ENCODE measurements at regions not wholly inside any gene's neighbourhood (a gene's known extent, or its start where the extent isn't known, plus 50 kb on each side); places are given as distances from the start of the nearest gene placed in this dataset.

- no peak for DNase-seq
- H3K36me3 ChIP-seq (replicated peaks; ENCODE audit: insufficient read depth, low read length): no peaks in the 10 kb centered on the region
- no peaks in the 10 kb centered on the region for H4K20me1 ChIP-seq (ENCODE audit: insufficient read depth, low read length)
- no peaks in the 10 kb centered on the region for H3K9me3 ChIP-seq (replicated peaks; ENCODE audit: insufficient read depth, low read length)
- no peaks in the 10 kb centered on the region for H3K4me1 ChIP-seq (ENCODE audit: low read length)
- no peaks in the 10 kb centered on the region for H3K79me2 ChIP-seq (ENCODE audit: low read length)
- no peak overlapping the region for H2AFZ ChIP-seq (ENCODE audit: low read length)
- TF ChIP-seq EZH2phosphoT487 (IDR thresholded peaks at IDR 0.05; ENCODE audit: low read length): no peak
- no peak for TF ChIP-seq EZH2 (optimal IDR thresholded peaks at IDR 0.05; ENCODE audit: low read depth, low read length)
- no peak for TF ChIP-seq CTCF (IDR thresholded peaks at IDR 0.05; ENCODE audit: low read length)
- no peak overlapping the region for H3K27ac ChIP-seq (ENCODE audit: low read length)
- no peaks in the 10 kb centered on the region for H3F3A ChIP-seq (ENCODE audit: insufficient read depth, low read length)
- H3K9me2 ChIP-seq (replicated peaks; ENCODE audit: insufficient read depth, low read length): no peaks in the 10 kb centered on the region
- H3K4me2 ChIP-seq (ENCODE audit: low read depth, low read length): no peak overlapping the region
- H3K4me3 ChIP-seq (ENCODE audit: low read length): no peak overlapping the region
- H3K27me3 ChIP-seq (replicated peaks; ENCODE audit: insufficient read depth, low read length): no peaks in the 10 kb centered on the region
- no peak overlapping the region for H3K9ac ChIP-seq (ENCODE audit: low read length)
These were observed 182.1 kb upstream of the HMGA2 start for GRCh38 chr12:65642061-65642661.

- no peak overlapping the region for H3K9ac ChIP-seq (ENCODE audit: low read length)
- no peaks in the 10 kb centered on the region for H3F3A ChIP-seq (ENCODE audit: insufficient read depth, low read length)
- H3K79me2 ChIP-seq (ENCODE audit: low read length): no peaks in the 10 kb centered on the region
- TF ChIP-seq CTCF (IDR thresholded peaks at IDR 0.05; ENCODE audit: low read length): no peak
- TF ChIP-seq EZH2phosphoT487 (IDR thresholded peaks at IDR 0.05; ENCODE audit: low read length): no peak
- TF ChIP-seq EZH2 (optimal IDR thresholded peaks at IDR 0.05; ENCODE audit: low read depth, low read length): no peak
- DNase-seq: no peak
- no peak overlapping the region for H3K4me3 ChIP-seq (ENCODE audit: low read length)
- no peak overlapping the region for H3K4me2 ChIP-seq (ENCODE audit: low read depth, low read length)
- H3K27me3 ChIP-seq (replicated peaks; ENCODE audit: insufficient read depth, low read length): no peaks in the 10 kb centered on the region
- H3K9me2 ChIP-seq (replicated peaks; ENCODE audit: insufficient read depth, low read length): no peaks in the 10 kb centered on the region
- H3K4me1 ChIP-seq (ENCODE audit: low read length): no peaks in the 10 kb centered on the region
- no peak overlapping the region for H2AFZ ChIP-seq (ENCODE audit: low read length)
- H3K36me3 ChIP-seq (replicated peaks; ENCODE audit: insufficient read depth, low read length): no peaks in the 10 kb centered on the region
- H4K20me1 ChIP-seq (ENCODE audit: insufficient read depth, low read length): no peaks in the 10 kb centered on the region
- no peaks in the 10 kb centered on the region for H3K9me3 ChIP-seq (replicated peaks; ENCODE audit: insufficient read depth, low read length)
- H3K27ac ChIP-seq (ENCODE audit: low read length): no peak overlapping the region
These were observed 181.1 kb upstream of the HMGA2 start for GRCh38 chr12:65643171-65643570.

- H3K4me1 ChIP-seq (ENCODE audit: low read length): no peaks in the 10 kb centered on the region
- H3K9ac ChIP-seq (ENCODE audit: low read length): no peak overlapping the region
These were observed 180.5 kb upstream of the HMGA2 start for GRCh38 chr12:65643595-65644386.

More at GRCh38 chr12:65643595-65644386, 180.5 kb upstream of the HMGA2 start:
- Histone ChIP-seq H2AFZ (ENCODE audit: low read length) (no peak overlapping the region), H4K20me1 (ENCODE audit: insufficient read depth, low read length) (no peaks in the 10 kb centered on the region), H3K27me3 (replicated peaks; ENCODE audit: insufficient read depth, low read length) (no peaks in the 10 kb centered on the region), H3K4me2 (ENCODE audit: low read depth, low read length) (no peak overlapping the region), H3F3A (ENCODE audit: insufficient read depth, low read length) (no peaks in the 10 kb centered on the region), H3K9me3 (replicated peaks; ENCODE audit: insufficient read depth, low read length) (no peaks in the 10 kb centered on the region), H3K79me2 (ENCODE audit: low read length) (no peaks in the 10 kb centered on the region), H3K27ac (ENCODE audit: low read length) (no peak overlapping the region), H3K36me3 (replicated peaks; ENCODE audit: insufficient read depth, low read length) (no peaks in the 10 kb centered on the region), H3K4me3 (ENCODE audit: low read length) (no peak overlapping the region), H3K9me2 (replicated peaks; ENCODE audit: insufficient read depth, low read length) (no peaks in the 10 kb centered on the region)
- TF ChIP-seq EZH2 (optimal IDR thresholded peaks at IDR 0.05; ENCODE audit: low read depth, low read length) (no peak), CTCF (IDR thresholded peaks at IDR 0.05; ENCODE audit: low read length) (no peak), EZH2phosphoT487 (IDR thresholded peaks at IDR 0.05; ENCODE audit: low read length) (no peak)
- DNase-seq: no peak

Measured in MM.1S (cell line).